GM18502 (cell line): ENCODE measurements at regions not wholly inside any gene's neighbourhood (a gene's known extent, or its start where the extent isn't known, plus 50 kb on each side); places are given as distances from the start of the nearest gene placed in this dataset.
"Not testable (repeated sequence)": the region's sequence is repeated elsewhere in the genome, so short reads cannot be mapped to it uniquely, and the experiment has no call there.

Experiments
- ATAC-seq: cut with Tn5 transposase; IDR thresholded peaks from one replicate; pipeline ENCODE4 v1.9.1; 2021; ENCODE audit warnings: mild to moderate bottlenecking; ENCODE audit not compliant: unreplicated experiment, poor library complexity

GRCh38 chr1:88457197-88457596 is 226.9 kb upstream of the PKN2 start:
- no peak for ATAC-seq

GRCh38 chr1:88461007-88461406 is 223.1 kb upstream of the PKN2 start:
- ATAC-seq: no peak

GRCh38 chr1:88462096-88462487 is 222.0 kb upstream of the PKN2 start:
- ATAC-seq: no peak

GRCh38 chr1:88462488-88463261 is 221.4 kb upstream of the PKN2 start:
- no peak for ATAC-seq

GRCh38 chr1:88463401-88463985 is 220.6 kb upstream of the PKN2 start:
- no peak for ATAC-seq

- no peak for ATAC-seq
Observed at GRCh38 chr1:88466011-88466410, 218.1 kb upstream of the PKN2 start.

GRCh38 chr1:88466899-88467580 is 217.0 kb upstream of the PKN2 start:
- ATAC-seq: no peak

DNA sequence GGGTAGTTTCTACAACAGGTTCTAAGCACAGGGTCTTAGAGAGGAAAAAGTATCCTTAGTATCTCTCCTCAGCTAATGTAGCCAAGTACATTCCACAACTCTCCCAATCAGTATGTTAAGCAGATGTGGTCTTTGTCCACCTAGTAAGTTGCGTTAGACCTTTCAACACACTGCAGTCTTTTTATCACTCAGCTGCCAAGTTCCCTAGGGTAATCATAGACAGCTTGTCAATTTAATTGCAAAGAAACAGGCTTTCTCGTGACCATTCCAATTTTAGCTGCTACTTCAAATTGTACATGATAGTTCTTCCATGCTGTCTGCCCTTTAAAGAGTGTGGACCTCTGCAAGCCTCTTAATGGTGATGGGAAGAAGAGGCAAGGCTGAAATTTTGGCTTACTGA is 211.8 kb upstream of the PKN2 start:
- ATAC-seq: no peak

- ATAC-seq: no peak
Observed at GRCh38 chr1:88472714-88473113, 211.4 kb upstream of the PKN2 start.

- no peak for ATAC-seq
Observed at GRCh38 chr1:88474555-88475304, 209.3 kb upstream of the PKN2 start.

GRCh38 chr1:88484881-88485280 is 199.2 kb upstream of the PKN2 start:
- no peak for ATAC-seq

- no peak for ATAC-seq
Observed at GRCh38 chr1:88488237-88488636, 195.8 kb upstream of the PKN2 start.

GRCh38 chr1:88490676-88491075 is 193.4 kb upstream of the PKN2 start:
- ATAC-seq: no peak

DNA sequence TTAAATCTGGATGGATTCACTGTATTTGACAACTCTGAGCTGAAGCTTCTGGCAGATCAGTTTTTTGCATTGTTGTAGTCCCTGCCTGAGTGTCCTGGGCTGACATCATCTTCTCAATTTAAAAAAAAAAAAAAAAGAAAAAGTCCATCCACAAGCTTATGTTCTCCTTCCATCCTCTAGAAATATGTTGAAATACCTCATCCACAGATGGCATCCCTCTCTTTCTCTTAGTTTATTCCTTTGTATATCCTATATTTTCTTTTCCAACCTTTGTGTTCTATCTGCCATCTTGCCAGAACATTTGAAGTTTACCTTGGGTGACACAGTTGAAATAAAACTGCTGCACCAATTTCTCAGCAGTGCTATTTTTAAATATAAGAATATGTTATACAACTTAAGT is 184.4 kb upstream of the PKN2 start:
- no peak for ATAC-seq

GRCh38 chr1:88502886-88503285 is 181.2 kb upstream of the PKN2 start:
- no peak for ATAC-seq

- ATAC-seq: no peak
Observed at GRCh38 chr1:88503646-88504045, 180.4 kb upstream of the PKN2 start.

- ATAC-seq: no peak
Observed at GRCh38 chr1:88504601-88505000, 179.5 kb upstream of the PKN2 start.

- no peak for ATAC-seq
Observed at GRCh38 chr1:88509379-88509778, 174.7 kb upstream of the PKN2 start.

- no peak for ATAC-seq
Observed at GRCh38 chr1:88514544-88515060, 169.5 kb upstream of the PKN2 start.

GRCh38 chr1:88517499-88517898 is 166.6 kb upstream of the PKN2 start:
- ATAC-seq: not testable (repeated sequence)

DNA sequence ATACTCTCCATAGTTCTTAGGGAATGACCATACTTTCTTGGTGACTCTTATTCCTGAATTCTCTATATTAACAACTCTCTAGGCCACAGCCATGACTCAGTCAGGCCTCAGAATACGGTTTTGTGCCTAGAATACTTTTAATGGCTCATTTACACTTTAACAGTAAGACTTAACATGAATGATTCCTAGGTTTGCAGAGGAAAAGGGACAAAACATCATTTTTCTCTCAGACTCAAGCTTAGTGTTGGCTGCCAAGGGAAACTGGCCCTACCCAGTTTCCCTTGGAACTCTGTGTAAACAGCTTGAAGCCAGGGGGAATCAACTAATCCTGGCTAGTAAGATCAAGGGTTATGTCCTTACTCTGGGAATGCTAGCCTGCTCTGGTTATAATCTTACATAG is 164.9 kb upstream of the PKN2 start:
- ATAC-seq: no peak
